Adrenal gland (tissue), 9 donors: ENCODE measurements at regions not wholly inside any gene's neighbourhood (a gene's known extent, or its start where the extent isn't known, plus 50 kb on each side); places are given as distances from the start of the nearest gene placed in this dataset.

Experiments used
- DNase-seq, 7 donors: peaks; one replicate each; pipeline ENCODE4 v3.0.0-alpha.2; 2019 to 2020
- H3K27ac ChIP-seq, 5 donors: fragments of 200-600 bp; sonication (generic) in 4 of 5; 1 replicate in 3 of 5; 2 replicates in 2 of 5; pipeline versions ENCODE4 v1.5.1 to v1.8.0; 2016 to 2020; ENCODE audit warnings: mild to moderate bottlenecking in 1 of 5
- H3K27me3 ChIP-seq: fragments of 200-600 bp; 2 replicates; pipeline ENCODE4 v1.8.0; 2021
- H3K36me3 ChIP-seq, 2 donors: fragments of 200-600 bp; replicated peaks in 1 of 2; 1 replicate in 1 of 2; 2 replicates in 1 of 2; pipeline versions ENCODE4 v1.5.1 to v1.8.0; 2018 to 2022
- H3K4me1 ChIP-seq, 2 donors: fragments of 200-600 bp; replicated peaks in 1 of 2; 1 replicate in 1 of 2; 2 replicates in 1 of 2; pipeline versions ENCODE4 v1.5.1 to v1.8.0; 2018 to 2021
- H3K4me3 ChIP-seq, 4 donors: fragments of 200-600 bp; sonication (generic) in 3 of 4; one replicate each; pipeline ENCODE4 v1.5.1; 2016 to 2018
- H3K9me3 ChIP-seq, 3 donors: fragments of 200-600 bp; sonication (generic) in 1 of 3; replicated peaks in 1 of 3; 1 replicate in 2 of 3; 2 replicates in 1 of 3; pipeline versions ENCODE4 v1.5.1 to v1.8.0; 2016 to 2021
- POLR2A ChIP-seq, 2 donors: fragments of 450-650 bp; IDR thresholded peaks; one replicate each; pipeline ENCODE4 v1.6.1; 2017; ENCODE audit warnings: antibody characterized with exemption in 2 of 2, mild to moderate bottlenecking in 2 of 2, moderate library complexity in 1 of 2
- WGBS, 4 donors: extraction: QIAGEN DNeasy Blood & Tissue Kit in 2 of 4; methylation state at CpG; one replicate each; pipeline versions ENCODE4 v1.1.5 to v1.1.7; 2013 to 2017; 5-methylcytosine and 5-hydroxymethylcytosine counted together
- intact Hi-C, 2 donors: fragments of 100-400 bp; cut with DNase I; formaldehyde crosslinking; loops; one replicate each; pipeline versions ENCODE4 v1.14.1 to v1.15.0; 2022 to 2023
- TF ChIP-seq, protein P1 (sequence below), 6 experiments: fragments of 450-650 bp in 4 of 6; fragments of 200-600 bp in 2 of 6; sonication (generic) in 1 of 6; IDR thresholded peaks; 1 replicate in 5 of 6; 2 replicates in 1 of 6; pipeline versions ENCODE4 v1.5.1 to v1.8.0; 2016 to 2021; ENCODE audit warnings: antibody characterized with exemption in 6 of 6, mild to moderate bottlenecking in 2 of 6, moderate library complexity in 1 of 6
- donor health status: healthy with polysubstance abuse.
- donor health status: Bipolar disorder and iron deficiency.
- donor health status: DM: yes; HTN: yes; CAD: no.
- donor health status: DM: no; HTN: no; CAD: no.
- donor health status: DM: no; HTN: no; CAD: no.

DNA sequence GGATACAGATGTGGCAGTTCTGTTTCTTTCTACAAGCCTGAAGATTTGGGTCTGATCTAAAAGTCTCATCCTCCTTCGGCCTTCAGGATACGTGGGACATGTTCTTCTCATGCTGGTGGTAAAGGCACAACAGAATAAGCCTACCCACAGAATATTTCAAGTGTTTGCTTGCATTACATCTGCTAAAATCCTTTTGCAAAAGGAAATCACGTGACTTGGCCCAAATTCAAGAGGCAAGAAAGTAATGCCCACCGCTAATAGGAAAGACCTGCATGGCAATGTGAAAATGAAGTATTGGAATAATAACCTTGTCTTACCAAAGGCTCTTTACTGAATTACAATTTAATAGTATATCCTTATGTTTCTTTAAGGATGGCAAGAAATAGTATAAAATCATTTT lies 439.9 kb upstream of the TGFBR2 start:
- no peak for DNase-seq
- TF ChIP-seq POLR2A (IDR thresholded peaks at IDR 0.05), result no peak
- intact Hi-C loops, result no loop called here
- H3K27me3 ChIP-seq, result no peaks in the 10 kb centered on the region
- no peak overlapping the region for H3K27ac ChIP-seq
- no peaks in the 10 kb centered on the region for H3K9me3 ChIP-seq
- no peaks in the 10 kb centered on the region for H3K4me1 ChIP-seq
- no peak overlapping the region for H3K4me3 ChIP-seq
- WGBS, 4 donors, result 59 to 90% (median 89%) methylated on average over 4 of the region's 4 CpGs
- no peaks in the 10 kb centered on the region for H3K36me3 ChIP-seq

DNA sequence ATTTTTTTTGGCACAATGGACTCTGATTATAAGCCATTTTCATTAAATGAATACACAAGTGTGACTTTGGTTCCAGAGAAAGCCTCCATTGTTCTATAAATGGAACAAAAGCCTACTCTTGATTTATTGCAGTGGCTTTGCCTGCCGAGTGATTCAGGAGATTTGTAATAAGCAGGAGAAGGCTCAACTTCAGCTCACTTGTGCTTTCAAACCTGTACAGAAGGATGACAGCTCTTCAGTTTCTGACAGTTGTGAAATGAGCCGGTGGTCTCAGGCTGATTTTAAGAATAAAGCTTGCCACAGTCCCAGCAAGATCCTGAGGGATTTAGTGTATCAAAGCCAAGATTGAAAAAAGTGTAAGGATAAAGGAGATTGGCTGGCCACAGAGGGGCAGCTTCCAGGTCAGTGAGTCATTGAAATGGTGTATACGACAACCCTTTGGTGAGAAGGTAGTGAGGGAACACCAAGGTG lies 438.8 kb upstream of the TGFBR2 start:
- intact Hi-C loops, result no loop called here
- Histone ChIP-seq H3K27ac (no peak overlapping the region), H3K4me1 (no peaks in the 10 kb centered on the region), H3K9me3 (no peaks in the 10 kb centered on the region), H3K4me3 (no peak overlapping the region), H3K36me3 (no peaks in the 10 kb centered on the region), H3K27me3 (no peaks in the 10 kb centered on the region)
- WGBS, 4 donors, result 38 to 46% (median 40%) methylated on average over 3 of the region's 3 CpGs
- no peak for TF ChIP-seq POLR2A (IDR thresholded peaks at IDR 0.05)
- TF ChIP-seq, protein P1, sequence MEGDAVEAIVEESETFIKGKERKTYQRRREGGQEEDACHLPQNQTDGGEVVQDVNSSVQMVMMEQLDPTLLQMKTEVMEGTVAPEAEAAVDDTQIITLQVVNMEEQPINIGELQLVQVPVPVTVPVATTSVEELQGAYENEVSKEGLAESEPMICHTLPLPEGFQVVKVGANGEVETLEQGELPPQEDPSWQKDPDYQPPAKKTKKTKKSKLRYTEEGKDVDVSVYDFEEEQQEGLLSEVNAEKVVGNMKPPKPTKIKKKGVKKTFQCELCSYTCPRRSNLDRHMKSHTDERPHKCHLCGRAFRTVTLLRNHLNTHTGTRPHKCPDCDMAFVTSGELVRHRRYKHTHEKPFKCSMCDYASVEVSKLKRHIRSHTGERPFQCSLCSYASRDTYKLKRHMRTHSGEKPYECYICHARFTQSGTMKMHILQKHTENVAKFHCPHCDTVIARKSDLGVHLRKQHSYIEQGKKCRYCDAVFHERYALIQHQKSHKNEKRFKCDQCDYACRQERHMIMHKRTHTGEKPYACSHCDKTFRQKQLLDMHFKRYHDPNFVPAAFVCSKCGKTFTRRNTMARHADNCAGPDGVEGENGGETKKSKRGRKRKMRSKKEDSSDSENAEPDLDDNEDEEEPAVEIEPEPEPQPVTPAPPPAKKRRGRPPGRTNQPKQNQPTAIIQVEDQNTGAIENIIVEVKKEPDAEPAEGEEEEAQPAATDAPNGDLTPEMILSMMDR (IDR thresholded peaks at IDR 0.05), result no peak
- no peak for DNase-seq

DNA sequence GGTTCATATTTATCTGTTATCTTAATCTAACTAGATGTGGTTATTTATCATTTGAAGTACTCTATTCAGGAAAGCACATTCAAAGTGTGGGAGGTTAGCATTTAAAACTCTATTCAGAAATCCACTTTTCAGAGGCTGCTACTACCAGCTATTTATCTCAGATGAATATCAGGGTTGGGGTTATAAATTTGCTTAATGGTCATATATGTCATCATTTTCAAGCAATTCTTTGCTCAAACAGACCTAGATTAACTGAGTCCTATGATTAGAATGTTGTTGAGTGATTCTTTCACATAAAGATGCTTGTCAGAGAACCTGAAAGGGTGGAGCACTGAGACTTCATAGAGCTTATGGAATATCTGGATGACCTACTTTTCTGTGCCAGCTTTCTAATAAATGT lies 436.9 kb upstream of the TGFBR2 start:
- DNase-seq, result no peak
- no peak overlapping the region for H3K27ac ChIP-seq
- no peak overlapping the region for H3K4me3 ChIP-seq
- intact Hi-C loops, result no loop called here
- H3K27me3 ChIP-seq, result no peaks in the 10 kb centered on the region
- TF ChIP-seq POLR2A (IDR thresholded peaks at IDR 0.05), result no peak
- TF ChIP-seq, protein P1 (IDR thresholded peaks at IDR 0.05), result no peak
- no peaks in the 10 kb centered on the region for H3K36me3 ChIP-seq
- no peaks in the 10 kb centered on the region for H3K4me1 ChIP-seq
- no peaks in the 10 kb centered on the region for H3K9me3 ChIP-seq

DNA sequence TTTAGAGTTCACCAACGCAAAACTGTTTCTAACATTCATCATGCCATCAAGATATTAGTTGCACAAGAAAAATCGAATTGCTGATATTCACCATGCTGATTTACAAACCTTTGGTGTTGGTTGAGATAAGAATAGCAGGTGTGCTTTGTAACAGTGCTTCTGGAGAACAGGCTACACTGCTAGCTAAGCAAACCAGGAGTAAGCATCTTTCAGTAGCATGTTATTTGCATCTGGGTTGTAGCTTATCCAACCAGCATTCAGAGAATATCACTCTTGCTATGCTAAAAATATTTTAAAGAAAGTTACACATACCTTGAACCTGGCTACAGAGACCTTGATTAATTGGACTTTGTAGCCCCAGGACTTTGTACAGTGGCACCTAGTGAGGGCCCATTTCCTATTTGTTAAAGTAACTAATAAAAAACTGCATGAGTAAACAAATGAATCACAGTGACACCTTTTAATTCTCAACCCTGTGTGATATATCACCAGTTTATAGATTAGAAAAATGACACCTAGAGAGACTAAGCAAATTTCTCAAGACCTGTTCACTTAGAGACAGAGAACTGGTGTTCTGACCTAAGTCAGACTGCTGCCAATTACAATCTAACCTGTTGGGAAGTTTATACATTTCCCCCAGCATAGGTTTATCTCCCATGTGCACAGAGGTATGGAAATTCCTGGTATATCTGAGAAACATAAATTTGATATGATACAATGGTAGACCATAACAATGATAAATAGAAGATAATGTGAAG lies 435.5 kb upstream of the TGFBR2 start:
- intact Hi-C loops, result no loop called here
- H3K9me3 ChIP-seq, result no peaks in the 10 kb centered on the region
- H3K27me3 ChIP-seq, result no peaks in the 10 kb centered on the region
- TF ChIP-seq POLR2A (IDR thresholded peaks at IDR 0.05), result no peak
- TF ChIP-seq, protein P1 (IDR thresholded peaks at IDR 0.05), result no peak
- no peaks in the 10 kb centered on the region for H3K4me1 ChIP-seq
- no peak for DNase-seq
- no peak overlapping the region for H3K27ac ChIP-seq
- no peak overlapping the region for H3K4me3 ChIP-seq
- no peaks in the 10 kb centered on the region for H3K36me3 ChIP-seq
- 70 to 85% (median 75%) methylated on average over 2 of the region's 2 CpGs for WGBS, 4 donors

DNA sequence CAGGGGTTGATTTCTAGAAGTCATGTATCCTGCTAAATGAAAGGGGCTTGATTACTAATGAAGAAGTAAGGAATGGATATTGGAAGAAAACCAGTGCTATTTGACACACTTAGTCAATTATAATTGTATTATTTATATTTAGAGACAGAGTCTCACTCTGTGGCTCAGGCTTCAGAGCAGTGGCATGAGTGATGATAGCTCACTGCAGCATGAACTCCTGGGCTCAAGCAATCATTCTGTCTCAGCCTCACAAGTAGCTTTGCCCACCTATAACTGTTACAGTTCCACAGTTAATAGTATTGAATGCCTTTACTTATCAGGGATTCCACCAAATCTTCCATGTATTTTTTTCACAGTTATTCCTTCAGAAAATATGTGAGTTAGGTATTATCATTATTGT lies 432.0 kb upstream of the TGFBR2 start:
- intact Hi-C loops, result no loop called here
- H3K9me3 ChIP-seq, result no peaks in the 10 kb centered on the region
- no peak overlapping the region for H3K4me3 ChIP-seq
- no peaks in the 10 kb centered on the region for H3K27me3 ChIP-seq
- H3K36me3 ChIP-seq, result no peaks in the 10 kb centered on the region
- H3K27ac ChIP-seq, result no peak overlapping the region
- DNase-seq, result no peak
- no peaks in the 10 kb centered on the region for H3K4me1 ChIP-seq
- TF ChIP-seq, protein P1 (IDR thresholded peaks at IDR 0.05), result no peak
- no peak for TF ChIP-seq POLR2A (IDR thresholded peaks at IDR 0.05)
